Loucy (cell line): ENCODE measurements at regions not wholly inside any gene's neighbourhood (a gene's known extent, or its start where the extent isn't known, plus 50 kb on each side); places are given as distances from the start of the nearest gene placed in this dataset.

ENCODE experiments used
- H2AFZ ChIP-seq: fragments of 200-600 bp; sonication (generic); 2 replicates; pipeline ENCODE4 v1.6.0; 2016; ENCODE audit warnings: antibody characterized with exemption, mild to moderate bottlenecking, low read length, moderate library complexity
- H3F3A ChIP-seq: fragments of 200-600 bp; 2 replicates; pipeline ENCODE4 v1.6.0; 2016; ENCODE audit warnings: antibody characterized with exemption, low read depth, mild to moderate bottlenecking
- H3K27me3 ChIP-seq: fragments of 200-600 bp; sonication (generic); 2 replicates; pipeline ENCODE4 v1.6.1; 2014; ENCODE audit warnings: low read length, mild to moderate bottlenecking; ENCODE audit not compliant: insufficient read depth, poor library complexity, severe bottlenecking
- H3K36me3 ChIP-seq: fragments of 200-600 bp; sonication (generic); 2 replicates; pipeline ENCODE4 v1.6.1; 2016; ENCODE audit warnings: low read length; ENCODE audit not compliant: insufficient read depth
- H3K4me1 ChIP-seq: fragments of 200-600 bp; sonication (generic); 2 replicates; pipeline ENCODE4 v1.5.1; 2014; ENCODE audit warnings: low read length, mild to moderate bottlenecking; ENCODE audit not compliant: insufficient read depth, poor library complexity, severe bottlenecking
- H3K4me2 ChIP-seq: fragments of 200-600 bp; sonication (generic); 2 replicates; pipeline ENCODE4 v1.6.0; 2014; ENCODE audit warnings: antibody characterized with exemption, low read length, low read depth, mild to moderate bottlenecking; ENCODE audit not compliant: poor library complexity, severe bottlenecking
- H3K4me3 ChIP-seq: fragments of 200-600 bp; sonication (generic); 2 replicates; pipeline ENCODE4 v1.5.1; 2014; ENCODE audit warnings: low read length, mild to moderate bottlenecking, mixed read lengths; ENCODE audit not compliant: poor library complexity, severe bottlenecking
- H3K79me2 ChIP-seq: fragments of 200-600 bp; sonication (generic); 2 replicates; pipeline ENCODE4 v1.6.1; 2014; ENCODE audit warnings: low read length; ENCODE audit not compliant: insufficient read depth
- H3K9ac ChIP-seq: fragments of 200-600 bp; sonication (generic); 2 replicates; pipeline ENCODE4 v1.6.0; 2014; ENCODE audit warnings: mild to moderate bottlenecking, low read depth, low read length, moderate library complexity; ENCODE audit not compliant: poor library complexity, severe bottlenecking
- H3K9me2 ChIP-seq: fragments of 200-600 bp; sonication (generic); replicated peaks from 2 replicates; pipeline ENCODE4 v1.6.1; 2016; ENCODE audit warnings: low read depth, low read length, mixed read lengths
- H3K9me3 ChIP-seq: fragments of 200-600 bp; sonication (generic); 2 replicates; pipeline ENCODE4 v1.6.1; 2014; ENCODE audit warnings: mild to moderate bottlenecking, antibody characterized with exemption, low read length, low read depth; ENCODE audit not compliant: insufficient read depth
- H4K20me1 ChIP-seq: fragments of 200-600 bp; sonication (generic); 2 replicates; pipeline ENCODE4 v1.6.0; 2014; ENCODE audit warnings: antibody characterized with exemption, low read length, mild to moderate bottlenecking; ENCODE audit not compliant: insufficient read depth, poor library complexity, severe bottlenecking
- EZH2phosphoT487 ChIP-seq: fragments of 200-600 bp; IDR thresholded peaks from 2 replicates; pipeline ENCODE4 v1.6.1; 2018; ENCODE audit warnings: antibody characterized with exemption, mild to moderate bottlenecking, moderate library complexity, borderline replicate concordance
- TF ChIP-seq, protein P1 (sequence below): fragments of 200-600 bp; sonication (generic); conservative IDR thresholded peaks from 2 replicates; pipeline ENCODE4 v1.5.1; 2014; ENCODE audit warnings: mild to moderate bottlenecking, antibody characterized with exemption, low read length

DNA sequence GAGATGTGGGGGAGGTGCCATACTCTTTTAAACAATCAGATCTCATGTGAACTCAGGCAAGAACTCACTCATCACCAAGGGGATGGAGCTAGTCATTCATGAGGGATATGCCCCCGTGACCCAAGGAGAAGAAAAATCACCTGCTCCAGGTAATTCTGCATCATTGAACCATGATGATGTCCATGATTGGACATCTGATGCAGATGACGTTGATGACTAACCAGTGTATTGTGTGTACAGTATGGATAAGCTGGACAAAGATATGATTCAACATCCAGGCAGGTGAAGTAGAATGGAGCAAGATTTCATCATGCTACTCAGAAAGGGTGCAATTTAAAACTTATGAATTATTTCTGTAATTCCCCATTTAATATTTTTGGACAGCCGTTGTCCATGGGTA, 286.4 kb upstream of the SMIM31 start:
- Histone ChIP-seq H3K9me3 (no peaks in the 10 kb centered on the region), H2AFZ (no peak overlapping the region), H3K4me2 (no peak overlapping the region), H3K9me2 (no peaks in the 10 kb centered on the region), H4K20me1 (no peaks in the 10 kb centered on the region), H3K36me3 (no peaks in the 10 kb centered on the region), H3K4me1 (no peaks in the 10 kb centered on the region), H3F3A (no peaks in the 10 kb centered on the region), H3K9ac (no peak overlapping the region), H3K27me3 (no peaks in the 10 kb centered on the region), H3K79me2 (no peaks in the 10 kb centered on the region), H3K4me3 (no peak overlapping the region)
- TF ChIP-seq, protein P1, sequence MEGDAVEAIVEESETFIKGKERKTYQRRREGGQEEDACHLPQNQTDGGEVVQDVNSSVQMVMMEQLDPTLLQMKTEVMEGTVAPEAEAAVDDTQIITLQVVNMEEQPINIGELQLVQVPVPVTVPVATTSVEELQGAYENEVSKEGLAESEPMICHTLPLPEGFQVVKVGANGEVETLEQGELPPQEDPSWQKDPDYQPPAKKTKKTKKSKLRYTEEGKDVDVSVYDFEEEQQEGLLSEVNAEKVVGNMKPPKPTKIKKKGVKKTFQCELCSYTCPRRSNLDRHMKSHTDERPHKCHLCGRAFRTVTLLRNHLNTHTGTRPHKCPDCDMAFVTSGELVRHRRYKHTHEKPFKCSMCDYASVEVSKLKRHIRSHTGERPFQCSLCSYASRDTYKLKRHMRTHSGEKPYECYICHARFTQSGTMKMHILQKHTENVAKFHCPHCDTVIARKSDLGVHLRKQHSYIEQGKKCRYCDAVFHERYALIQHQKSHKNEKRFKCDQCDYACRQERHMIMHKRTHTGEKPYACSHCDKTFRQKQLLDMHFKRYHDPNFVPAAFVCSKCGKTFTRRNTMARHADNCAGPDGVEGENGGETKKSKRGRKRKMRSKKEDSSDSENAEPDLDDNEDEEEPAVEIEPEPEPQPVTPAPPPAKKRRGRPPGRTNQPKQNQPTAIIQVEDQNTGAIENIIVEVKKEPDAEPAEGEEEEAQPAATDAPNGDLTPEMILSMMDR: no peak
- TF ChIP-seq EZH2phosphoT487: no peak

GRCh38 chr4:164481306-164482091, 272.4 kb upstream of the SMIM31 start:
- no peaks in the 10 kb centered on the region for H3K4me1 ChIP-seq
- TF ChIP-seq, protein P1: no peak
- no peak for TF ChIP-seq EZH2phosphoT487
- H3K9ac ChIP-seq: no peak overlapping the region
- no peak overlapping the region for H2AFZ ChIP-seq
- no peaks in the 10 kb centered on the region for H3K9me3 ChIP-seq
- no peaks in the 10 kb centered on the region for H3K9me2 ChIP-seq
- H4K20me1 ChIP-seq: no peaks in the 10 kb centered on the region
- H3K4me3 ChIP-seq: no peak overlapping the region
- no peaks in the 10 kb centered on the region for H3K36me3 ChIP-seq
- no peaks in the 10 kb centered on the region for H3F3A ChIP-seq
- no peaks in the 10 kb centered on the region for H3K27me3 ChIP-seq
- no peaks in the 10 kb centered on the region for H3K79me2 ChIP-seq
- no peak overlapping the region for H3K4me2 ChIP-seq

GRCh38 chr4:164482092-164482404, 271.9 kb upstream of the SMIM31 start:
- Histone ChIP-seq H2AFZ (no peak overlapping the region), H3K79me2 (no peaks in the 10 kb centered on the region), H3K4me1 (no peaks in the 10 kb centered on the region), H3K4me2 (no peak overlapping the region), H3K9me3 (no peaks in the 10 kb centered on the region), H3F3A (no peaks in the 10 kb centered on the region), H3K4me3 (no peak overlapping the region), H3K27me3 (no peaks in the 10 kb centered on the region), H4K20me1 (no peaks in the 10 kb centered on the region), H3K9ac (no peak overlapping the region), H3K9me2 (no peaks in the 10 kb centered on the region), H3K36me3 (no peaks in the 10 kb centered on the region)
- TF ChIP-seq EZH2phosphoT487: no peak
- TF ChIP-seq, protein P1: no peak
